ENCODE measurements at regions not wholly inside any gene's neighbourhood (a gene's known extent, or its start where the extent isn't known, plus 50 kb on each side); places are given as distances from the start of the nearest gene placed in this dataset.
"Not testable (repeated sequence)": the region's sequence is repeated elsewhere in the genome, so short reads cannot be mapped to it uniquely, and the experiment has no call there.

GRCh38 chr4:83962492-83962891, 426.6 kb downstream of the GPAT3 start:
- WGBS, 3 donors = 61 to 83% (median 74%) methylated on average over 4 of the region's 4 CpGs
- Histone ChIP-seq H3K36me3 (ENCODE audit: control insufficient read depth in 3 of 3, insufficient read depth in 2 of 3, low read depth in 1 of 3, low read length in 3 of 3) (no peaks in the 10 kb centered on the region), H3K27me3 (ENCODE audit: control insufficient read depth in 3 of 3, insufficient read depth in 3 of 3, low read length in 3 of 3) (no peaks in the 10 kb centered on the region), H3K9me3 (ENCODE audit: control insufficient read depth in 2 of 2, insufficient read depth in 1 of 2, low read depth in 1 of 2, low read length in 1 of 2) (peaks cover 0 to 16% of the 10 kb centered on the region in 2 donors), H3K27ac (ENCODE audit: low read depth in 1 of 3, low read length in 2 of 3) (no peak overlapping the region), H3K4me1 (ENCODE audit: control insufficient read depth in 3 of 3, insufficient read depth in 2 of 3, low read depth in 1 of 3, low read length in 2 of 3) (no peaks in the 10 kb centered on the region), H3K4me3 (ENCODE audit: low read depth in 1 of 3, low read length in 3 of 3) (no peak overlapping the region)
- no peak for FAIRE-seq
- peak in 1 of 2 donors; percentile 2 for DNase-seq

- 15 to 42% (median 27%) methylated on average over 3 of the region's 3 CpGs for WGBS, 3 donors
These were observed 425.7 kb downstream of the GPAT3 start for GRCh38 chr4:83961575-83961974.

GRCh38 chr4:83959160-83959559, 423.3 kb downstream of the GPAT3 start:
- H3K27me3 ChIP-seq (ENCODE audit: control insufficient read depth in 3 of 3, insufficient read depth in 3 of 3, low read length in 3 of 3) = no peaks in the 10 kb centered on the region
- no peak overlapping the region for H3K4me3 ChIP-seq (ENCODE audit: low read depth in 1 of 3, low read length in 3 of 3)
- FAIRE-seq (no peak), DNase-seq (no peak)
- peaks cover 0 to 6% of the 10 kb centered on the region in 2 donors for H3K9me3 ChIP-seq (ENCODE audit: control insufficient read depth in 2 of 2, insufficient read depth in 1 of 2, low read depth in 1 of 2, low read length in 1 of 2)
- WGBS, 3 donors = 83 to 84% (median 84%) methylated on average over 5 of the region's 5 CpGs
- H3K4me1 ChIP-seq (ENCODE audit: control insufficient read depth in 3 of 3, insufficient read depth in 2 of 3, low read depth in 1 of 3, low read length in 2 of 3) = no peaks in the 10 kb centered on the region
- no peak overlapping the region for H3K27ac ChIP-seq (ENCODE audit: low read depth in 1 of 3, low read length in 2 of 3)
- no peaks in the 10 kb centered on the region for H3K36me3 ChIP-seq (ENCODE audit: control insufficient read depth in 3 of 3, insufficient read depth in 2 of 3, low read depth in 1 of 3, low read length in 3 of 3)

More at GRCh38 chr4:83961575-83961974, 425.7 kb downstream of the GPAT3 start:
- no peak overlapping the region for H3K27ac ChIP-seq (ENCODE audit: low read depth in 1 of 3, low read length in 2 of 3)
- no peaks in the 10 kb centered on the region for H3K36me3 ChIP-seq (ENCODE audit: control insufficient read depth in 3 of 3, insufficient read depth in 2 of 3, low read depth in 1 of 3, low read length in 3 of 3)
- no peaks in the 10 kb centered on the region for H3K27me3 ChIP-seq (ENCODE audit: control insufficient read depth in 3 of 3, insufficient read depth in 3 of 3, low read length in 3 of 3)
- FAIRE-seq = no peak
- no peaks in the 10 kb centered on the region for H3K4me1 ChIP-seq (ENCODE audit: control insufficient read depth in 3 of 3, insufficient read depth in 2 of 3, low read depth in 1 of 3, low read length in 2 of 3)
- no peak overlapping the region for H3K4me3 ChIP-seq (ENCODE audit: low read depth in 1 of 3, low read length in 3 of 3)
- DNase-seq = peak in 1 of 2 donors; percentile 5
- peaks cover 0 to 16% of the 10 kb centered on the region in 2 donors for H3K9me3 ChIP-seq (ENCODE audit: control insufficient read depth in 2 of 2, insufficient read depth in 1 of 2, low read depth in 1 of 2, low read length in 1 of 2)

- 50 to 60% (median 59%) methylated on average over 3 of the region's 3 CpGs for WGBS, 3 donors
- no peaks in the 10 kb centered on the region for H3K27me3 ChIP-seq (ENCODE audit: control insufficient read depth in 3 of 3, insufficient read depth in 3 of 3, low read length in 3 of 3)
- H3K27ac ChIP-seq (ENCODE audit: low read depth in 1 of 3, low read length in 2 of 3) = no peak overlapping the region
- no peak overlapping the region for H3K4me3 ChIP-seq (ENCODE audit: low read depth in 1 of 3, low read length in 3 of 3)
- no peaks in the 10 kb centered on the region for H3K36me3 ChIP-seq (ENCODE audit: control insufficient read depth in 3 of 3, insufficient read depth in 2 of 3, low read depth in 1 of 3, low read length in 3 of 3)
- DNase-seq = no peak
- H3K4me1 ChIP-seq (ENCODE audit: control insufficient read depth in 3 of 3, insufficient read depth in 2 of 3, low read depth in 1 of 3, low read length in 2 of 3) = no peaks in the 10 kb centered on the region
- no peaks in the 10 kb centered on the region for H3K9me3 ChIP-seq (ENCODE audit: control insufficient read depth in 2 of 2, insufficient read depth in 1 of 2, low read depth in 1 of 2, low read length in 1 of 2)
- no peak for FAIRE-seq
These were observed 411.9 kb downstream of the GPAT3 start for GRCh38 chr4:83947830-83948193.

- Histone ChIP-seq H3K36me3 (ENCODE audit: control insufficient read depth in 3 of 3, insufficient read depth in 2 of 3, low read depth in 1 of 3, low read length in 3 of 3) (no peaks in the 10 kb centered on the region), H3K27me3 (ENCODE audit: control insufficient read depth in 3 of 3, insufficient read depth in 3 of 3, low read length in 3 of 3) (no peaks in the 10 kb centered on the region), H3K4me1 (ENCODE audit: control insufficient read depth in 3 of 3, insufficient read depth in 2 of 3, low read depth in 1 of 3, low read length in 2 of 3) (no peaks in the 10 kb centered on the region), H3K9me3 (ENCODE audit: control insufficient read depth in 2 of 2, insufficient read depth in 1 of 2, low read depth in 1 of 2, low read length in 1 of 2) (no peaks in the 10 kb centered on the region), H3K27ac (ENCODE audit: low read depth in 1 of 3, low read length in 2 of 3) (no peak overlapping the region), H3K4me3 (ENCODE audit: low read depth in 1 of 3, low read length in 3 of 3) (no peak overlapping the region)
- DNase-seq (no peak), FAIRE-seq (no peak)
- WGBS, 3 donors = 76 to 87% (median 82%) methylated on average over 8 of the region's 8 CpGs
These were observed 411.4 kb downstream of the GPAT3 start for GRCh38 chr4:83947125-83947829.

- H3K27me3 ChIP-seq (ENCODE audit: control insufficient read depth in 3 of 3, insufficient read depth in 3 of 3, low read length in 3 of 3); H3K36me3 ChIP-seq (ENCODE audit: control insufficient read depth in 3 of 3, insufficient read depth in 2 of 3, low read depth in 1 of 3, low read length in 3 of 3); H3K27ac ChIP-seq (ENCODE audit: low read depth in 1 of 3, low read length in 2 of 3); H3K4me1 ChIP-seq (ENCODE audit: control insufficient read depth in 3 of 3, insufficient read depth in 2 of 3, low read depth in 1 of 3, low read length in 2 of 3); DNase-seq; FAIRE-seq; H3K9me3 ChIP-seq (ENCODE audit: control insufficient read depth in 2 of 2, insufficient read depth in 1 of 2, low read depth in 1 of 2, low read length in 1 of 2); H3K4me3 ChIP-seq (ENCODE audit: low read depth in 1 of 3, low read length in 3 of 3): not testable (repeated sequence)
- WGBS, 3 donors = 92 to 96% (median 94%) methylated on average over 20 to 30 of the region's 33 CpGs
These were observed 407.8 kb downstream of the GPAT3 start for GRCh38 chr4:83943691-83944090.

GRCh38 chr4:83932750-83933391, 397.0 kb downstream of the GPAT3 start:
- Histone ChIP-seq H3K36me3 (ENCODE audit: control insufficient read depth in 3 of 3, insufficient read depth in 2 of 3, low read depth in 1 of 3, low read length in 3 of 3) (no peaks in the 10 kb centered on the region), H3K27ac (ENCODE audit: low read depth in 1 of 3, low read length in 2 of 3) (no peak overlapping the region), H3K4me3 (ENCODE audit: low read depth in 1 of 3, low read length in 3 of 3) (no peak overlapping the region), H3K9me3 (ENCODE audit: control insufficient read depth in 2 of 2, insufficient read depth in 1 of 2, low read depth in 1 of 2, low read length in 1 of 2) (no peaks in the 10 kb centered on the region), H3K27me3 (ENCODE audit: control insufficient read depth in 3 of 3, insufficient read depth in 3 of 3, low read length in 3 of 3) (no peaks in the 10 kb centered on the region), H3K4me1 (ENCODE audit: control insufficient read depth in 3 of 3, insufficient read depth in 2 of 3, low read depth in 1 of 3, low read length in 2 of 3) (no peaks in the 10 kb centered on the region)
- DNase-seq (no peak), FAIRE-seq (no peak)
- 79 to 88% (median 82%) methylated on average over 2 of the region's 2 CpGs for WGBS, 3 donors

- Histone ChIP-seq H3K27me3 (ENCODE audit: control insufficient read depth in 3 of 3, insufficient read depth in 3 of 3, low read length in 3 of 3) (no peaks in the 10 kb centered on the region), H3K36me3 (ENCODE audit: control insufficient read depth in 3 of 3, insufficient read depth in 2 of 3, low read depth in 1 of 3, low read length in 3 of 3) (no peaks in the 10 kb centered on the region), H3K4me1 (ENCODE audit: control insufficient read depth in 3 of 3, insufficient read depth in 2 of 3, low read depth in 1 of 3, low read length in 2 of 3) (no peaks in the 10 kb centered on the region), H3K27ac (ENCODE audit: low read depth in 1 of 3, low read length in 2 of 3) (no peak overlapping the region), H3K4me3 (ENCODE audit: low read depth in 1 of 3, low read length in 3 of 3) (no peak overlapping the region), H3K9me3 (ENCODE audit: control insufficient read depth in 2 of 2, insufficient read depth in 1 of 2, low read depth in 1 of 2, low read length in 1 of 2) (no peaks in the 10 kb centered on the region)
- no peak for DNase-seq
- FAIRE-seq = no peak
- 69 to 72% (median 70%) methylated on average over 6 of the region's 6 CpGs for WGBS, 3 donors
These were observed 395.9 kb downstream of the GPAT3 start for GRCh38 chr4:83931659-83932438.
